Liver (tissue), 8 donors: ENCODE measurements at regions not wholly inside any gene's neighbourhood (a gene's known extent, or its start where the extent isn't known, plus 50 kb on each side); places are given as distances from the start of the nearest gene placed in this dataset.

Experiments
- DNase-seq: peaks from one replicate; pipeline ENCODE4 v3.0.0-alpha.2; 2017; ENCODE audit warnings: low spot score
- H3K27ac ChIP-seq, 2 donors: one replicate each; pipeline ENCODE4 v1.7.0; 2013; ENCODE audit warnings: inconsistent platforms in 2 of 2, low read length in 2 of 2, control low read depth in 1 of 2, low read depth in 1 of 2, mild to moderate bottlenecking in 1 of 2
- H3K27me3 ChIP-seq, 4 donors: one replicate each; pipeline versions ENCODE4 v1.6.1 to v1.7.0; 2013; ENCODE audit warnings: low read length in 3 of 4, inconsistent platforms in 1 of 4, mild to moderate bottlenecking in 1 of 4, moderate library complexity in 1 of 4; ENCODE audit not compliant: control insufficient read depth in 4 of 4, insufficient read depth in 4 of 4
- H3K36me3 ChIP-seq, 4 donors: one replicate each; pipeline versions ENCODE4 v1.6.1 to v1.7.0; 2013; ENCODE audit warnings: low read length in 3 of 4, mild to moderate bottlenecking in 3 of 4, low read depth in 1 of 4, moderate library complexity in 1 of 4; ENCODE audit not compliant: control insufficient read depth in 4 of 4, insufficient read depth in 3 of 4
- H3K4me1 ChIP-seq, 4 donors: one replicate each; pipeline versions ENCODE4 v1.6.1 to v1.7.0; 2013; ENCODE audit warnings: low read length in 3 of 4, mild to moderate bottlenecking in 3 of 4, moderate library complexity in 1 of 4; ENCODE audit not compliant: control insufficient read depth in 4 of 4, insufficient read depth in 4 of 4
- H3K4me3 ChIP-seq, 3 donors: one replicate each; pipeline versions ENCODE4 v1.6.1 to v1.7.0; 2013; ENCODE audit warnings: low read length in 3 of 3, control low read depth in 1 of 3, low read depth in 1 of 3, mild to moderate bottlenecking in 1 of 3
- H3K9ac ChIP-seq, 2 donors: one replicate each; pipeline ENCODE4 v1.7.0; 2013; ENCODE audit warnings: low read length in 2 of 2, mild to moderate bottlenecking in 2 of 2, moderate library complexity in 2 of 2, control low read depth in 1 of 2, low read depth in 1 of 2
- H3K9me3 ChIP-seq, 4 donors: one replicate each; pipeline versions ENCODE4 v1.6.1 to v1.7.0; 2013; ENCODE audit warnings: low read length in 3 of 4; ENCODE audit not compliant: control insufficient read depth in 4 of 4
- CTCF ChIP-seq: fragments of 150-350 bp; IDR thresholded peaks from 2 replicates; pipeline ENCODE4 v1.5.1; 2017; ENCODE audit warnings: improper control_type of control experiment, low read depth, low read length; ENCODE audit not compliant: missing input control
- EGR1 ChIP-seq, 2 donors: IDR thresholded peaks; 2 replicates each; pipeline ENCODE4 v1.6.1; 2016 to 2018; ENCODE audit warnings: antibody characterized with exemption in 2 of 2, low read depth in 2 of 2
- FOXA1 ChIP-seq: IDR thresholded peaks from 2 replicates; pipeline ENCODE4 v1.6.1; 2016; ENCODE audit warnings: antibody characterized with exemption
- FOXA2 ChIP-seq: IDR thresholded peaks from 2 replicates; pipeline ENCODE4 v1.6.1; 2016; ENCODE audit warnings: antibody characterized with exemption
- GABPA ChIP-seq, 2 donors: IDR thresholded peaks in 1 of 2; conservative IDR thresholded peaks in 1 of 2; 2 replicates each; pipeline ENCODE4 v1.6.1; 2016; ENCODE audit warnings: antibody characterized with exemption in 2 of 2, mild to moderate bottlenecking in 1 of 2, moderate library complexity in 1 of 2
- HNF4A ChIP-seq, 2 donors: conservative IDR thresholded peaks; 2 replicates each; pipeline ENCODE4 v1.6.1; 2016; ENCODE audit warnings: antibody characterized with exemption in 2 of 2, mild to moderate bottlenecking in 2 of 2
- HNF4G ChIP-seq: IDR thresholded peaks from 2 replicates; pipeline ENCODE4 v1.6.1; 2016; ENCODE audit warnings: antibody characterized with exemption
- MAX ChIP-seq: IDR thresholded peaks from 2 replicates; pipeline ENCODE4 v1.6.1; 2016; ENCODE audit warnings: antibody characterized with exemption
- NR2F2 ChIP-seq: IDR thresholded peaks from 2 replicates; pipeline ENCODE4 v1.6.1; 2016; ENCODE audit warnings: antibody characterized with exemption
- RAD21 ChIP-seq, 2 donors: IDR thresholded peaks; 2 replicates each; pipeline ENCODE4 v1.6.1; 2016; ENCODE audit warnings: antibody characterized with exemption in 2 of 2, mild to moderate bottlenecking in 2 of 2
- REST ChIP-seq: IDR thresholded peaks from 2 replicates; pipeline ENCODE4 v1.6.1; 2016; ENCODE audit warnings: antibody characterized with exemption, mild to moderate bottlenecking
- RXRA ChIP-seq, 2 donors: IDR thresholded peaks; 2 replicates each; pipeline ENCODE4 v1.6.1; 2017 to 2018; ENCODE audit warnings: antibody characterized with exemption in 2 of 2, mild to moderate bottlenecking in 1 of 2
- SP1 ChIP-seq: IDR thresholded peaks from 2 replicates; pipeline ENCODE4 v1.6.1; 2018; ENCODE audit warnings: antibody characterized with exemption, mild to moderate bottlenecking
- TAF1 ChIP-seq: conservative IDR thresholded peaks from 2 replicates; pipeline ENCODE4 v1.6.1; 2016; ENCODE audit warnings: antibody characterized with exemption, mild to moderate bottlenecking
- YY1 ChIP-seq: IDR thresholded peaks from 2 replicates; pipeline ENCODE4 v1.6.1; 2016; ENCODE audit warnings: antibody characterized with exemption, mild to moderate bottlenecking
- ZBTB33 ChIP-seq: IDR thresholded peaks from 2 replicates; pipeline ENCODE4 v1.6.1; 2016; ENCODE audit warnings: antibody characterized with exemption
- WGBS: extraction: QIAGEN DNeasy Blood & Tissue Kit; methylation state at CpG from one replicate; pipeline ENCODE4 v1.1.7; 2013; 5-methylcytosine and 5-hydroxymethylcytosine counted together
- donor health status: healthy.
- donor health status: healthy.
- donor health status: healthy.
- donor health status: healthy.
- donor health status: healthy.

GRCh38 chr9:23526806-23527205 is 299.2 kb downstream of the ELAVL2 start:
- no peaks in the 10 kb centered on the region for H3K36me3 ChIP-seq
- H3K4me3 ChIP-seq = no peak overlapping the region
- no peak for TF ChIP-seq ZBTB33
- no peak for TF ChIP-seq SP1
- no peak for TF ChIP-seq MAX
- TF ChIP-seq FOXA2 = no peak
- TF ChIP-seq EGR1 (IDR thresholded peaks at IDR 0.05; ENCODE audit: low read depth in 2 of 2) = no peak
- TF ChIP-seq TAF1 = no peak
- TF ChIP-seq CTCF = no peak
- TF ChIP-seq RXRA (IDR thresholded peaks at IDR 0.05) = no peak
- no peak for TF ChIP-seq YY1
- TF ChIP-seq RAD21 (IDR thresholded peaks at IDR 0.05) = no peak
- no peak for TF ChIP-seq NR2F2
- no peak for TF ChIP-seq REST
- no peak for TF ChIP-seq GABPA (IDR thresholded peaks at IDR 0.05 in 1 of 2, conservative IDR thresholded peaks at IDR 0.05 in 1 of 2)
- no peak for TF ChIP-seq FOXA1
- TF ChIP-seq HNF4G = no peak
- no peaks in the 10 kb centered on the region for H3K4me1 ChIP-seq
- H3K27ac ChIP-seq = no peak overlapping the region
- H3K27me3 ChIP-seq = peaks cover 0 to 2% (median 0%) of the 10 kb centered on the region in 4 donors
- peaks cover 0 to 11% (median 6%) of the 10 kb centered on the region in 4 donors for H3K9me3 ChIP-seq
- DNase-seq = no peak
- no peak overlapping the region for H3K9ac ChIP-seq

GRCh38 chr9:23532282-23532681 is 293.8 kb downstream of the ELAVL2 start:
- H3K36me3 ChIP-seq = no peaks in the 10 kb centered on the region
- H3K9me3 ChIP-seq = peaks cover 0 to 11% (median 6%) of the 10 kb centered on the region in 4 donors
- H3K4me1 ChIP-seq = peaks cover 0 to 4% (median under 1%) of the 10 kb centered on the region in 4 donors
- no peak for DNase-seq
- H3K27ac ChIP-seq = no peak overlapping the region
- 82% methylated on average over 2 of the region's 2 CpGs for WGBS
- no peak for TF ChIP-seq ZBTB33
- no peak for TF ChIP-seq TAF1
- no peak for TF ChIP-seq HNF4A (conservative IDR thresholded peaks at IDR 0.05)
- no peak for TF ChIP-seq YY1
- TF ChIP-seq EGR1 (IDR thresholded peaks at IDR 0.05; ENCODE audit: low read depth in 2 of 2) = no peak
- TF ChIP-seq REST = no peak
- TF ChIP-seq FOXA1 = no peak
- no peak for TF ChIP-seq RAD21 (IDR thresholded peaks at IDR 0.05)
- TF ChIP-seq CTCF = no peak
- no peak overlapping the region for H3K4me3 ChIP-seq
- no peak overlapping the region for H3K9ac ChIP-seq
- H3K27me3 ChIP-seq = peaks cover 0 to 2% (median 0%) of the 10 kb centered on the region in 4 donors
